GM21367 (cell line): ENCODE measurements at regions not wholly inside any gene's neighbourhood (a gene's known extent, or its start where the extent isn't known, plus 50 kb on each side); places are given as distances from the start of the nearest gene placed in this dataset.
"Not testable (repeated sequence)": the region's sequence is repeated elsewhere in the genome, so short reads cannot be mapped to it uniquely, and the experiment has no call there.

Source experiments
- ATAC-seq: cut with Tn5 transposase; IDR thresholded peaks from one replicate; pipeline ENCODE4 v1.9.1; 2021; ENCODE audit not compliant: unreplicated experiment

GRCh38 chr5:14054965-14055963, 87.9 kb upstream of the TRIO start:
- no peak for ATAC-seq

GRCh38 chr5:14054111-14054854, 88.9 kb upstream of the TRIO start:
- ATAC-seq = no peak

GRCh38 chr5:14050821-14051220, 92.3 kb upstream of the TRIO start:
- ATAC-seq = no peak

GRCh38 chr5:14048434-14048833, 94.7 kb upstream of the TRIO start:
- no peak for ATAC-seq

- no peak for ATAC-seq
These were observed 97.2 kb upstream of the DNAH5 start for GRCh38 chr5:14041528-14042192.

GRCh38 chr5:14040542-14040941, 96.1 kb upstream of the DNAH5 start:
- no peak for ATAC-seq

GRCh38 chr5:14039576-14039975, 95.1 kb upstream of the DNAH5 start:
- no peak for ATAC-seq

- ATAC-seq = no peak
These were observed 94.6 kb upstream of the DNAH5 start for GRCh38 chr5:14039063-14039462.

- ATAC-seq = no peak
These were observed 94.0 kb upstream of the DNAH5 start for GRCh38 chr5:14038341-14038959.

- no peak for ATAC-seq
These were observed 92.5 kb upstream of the DNAH5 start for GRCh38 chr5:14036947-14037346.

GRCh38 chr5:14036514-14036913, 92.0 kb upstream of the DNAH5 start:
- ATAC-seq = no peak

GRCh38 chr5:14035859-14036503, 91.5 kb upstream of the DNAH5 start:
- no peak for ATAC-seq

- ATAC-seq = no peak
These were observed 90.5 kb upstream of the DNAH5 start for GRCh38 chr5:14034963-14035362.

- ATAC-seq = no peak
These were observed 88.4 kb upstream of the DNAH5 start for GRCh38 chr5:14032918-14033317.

- ATAC-seq = no peak
These were observed 84.6 kb upstream of the DNAH5 start for GRCh38 chr5:14028938-14029584.

GRCh38 chr5:14028188-14028587, 83.7 kb upstream of the DNAH5 start:
- no peak for ATAC-seq

- ATAC-seq = no peak
These were observed 81.2 kb upstream of the DNAH5 start for GRCh38 chr5:14025569-14026286.

GRCh38 chr5:14022971-14023370, 78.5 kb upstream of the DNAH5 start:
- ATAC-seq = no peak

GRCh38 chr5:14020944-14021343, 76.5 kb upstream of the DNAH5 start:
- ATAC-seq = not testable (repeated sequence)
